ENCODE measurements at regions not wholly inside any gene's neighbourhood (a gene's known extent, or its start where the extent isn't known, plus 50 kb on each side); places are given as distances from the start of the nearest gene placed in this dataset.

- Histone ChIP-seq H3K4me1 (replicated peaks in 1 of 2; ENCODE audit: control insufficient read depth in 2 of 2, insufficient read depth in 2 of 2, low read length in 2 of 2) (peaks cover 2 to 4% of the 10 kb centered on the region in 2 experiments; a peak in 4 of 5 replicates), H3K4me3 (no peak overlapping the region), H3K27me3 (ENCODE audit: control insufficient read depth in 2 of 2, insufficient read depth in 2 of 2, low read length in 2 of 2) (no peaks in the 10 kb centered on the region), H3K9me1 (ENCODE audit: control insufficient read depth, insufficient read depth, low read length) (no peaks in the 10 kb centered on the region), H3K4me2 (ENCODE audit: insufficient read depth, low read length) (no peak overlapping the region), H2AFZ (ENCODE audit: low read depth, low read length) (no peak overlapping the region), H3K79me2 (ENCODE audit: control insufficient read depth, insufficient read depth, low read length) (no peaks in the 10 kb centered on the region), H3K36me3 (ENCODE audit: control insufficient read depth, insufficient read depth, low read length) (no peaks in the 10 kb centered on the region), H3K27ac (ENCODE audit: extremely low read depth, low read depth, low read length) (no peak overlapping the region), H4K20me1 (replicated peaks; ENCODE audit: control insufficient read depth, insufficient read depth, low read length) (no peaks in the 10 kb centered on the region), H3K9me3 (replicated peaks; ENCODE audit: control insufficient read depth, insufficient read depth, low read depth, low read length) (no peaks in the 10 kb centered on the region), H3K9ac (ENCODE audit: insufficient read depth in 1 of 2, low read depth in 2 of 2, low read length in 2 of 2) (no peak overlapping the region)
- FAIRE-seq (no peak), DNase-seq (ENCODE audit: extremely low read depth in 1 of 4, low spot score in 3 of 4) (no peak), ATAC-seq (no peak)
- intact Hi-C loops (cut with micrococcal nuclease) (no loop called here), in situ Hi-C loops (cut with MboI) (no loop called here)
- CTCF ChIA-PET (ENCODE audit: low intra/inter-chr PET ratio), result no interaction called here
- BruUV-seq (replicated peaks), result no TSS peak
- POLR2A ChIA-PET, result no interaction called here
- WGBS (ENCODE audit: insufficient coverage, low coverage, missing lambda C conversion rate), result 24% methylated on average over 4 of the region's 4 CpGs
- TF ChIP-seq NUFIP1 (IDR thresholded peaks at IDR 0.05; ENCODE audit: partially characterized antibody) (no peak), ZNF707 (CRISPR knock-in tag; conservative IDR thresholded peaks at IDR 0.05) (no peak), HNRNPL (IDR thresholded peaks at IDR 0.05; ENCODE audit: low read depth, low read length) (no peak), THAP12 (CRISPR knock-in tag; IDR thresholded peaks at IDR 0.05) (no peak), NFIC (IDR thresholded peaks at IDR 0.05) (no peak), ATF4 (CRISPR knock-in tag; IDR thresholded peaks at IDR 0.05) (no peak), SMAD3 (CRISPR knock-in tag; conservative IDR thresholded peaks at IDR 0.05) (no peak), NFE2L1 (tag; IDR thresholded peaks at IDR 0.05; ENCODE audit: borderline replicate concordance, low read depth) (no peak), KDM2B (CRISPR knock-in tag; IDR thresholded peaks at IDR 0.05) (no peak), RNF219 (CRISPR knock-in tag; IDR thresholded peaks at IDR 0.05) (no peak), ZNF408 (CRISPR knock-in tag; IDR thresholded peaks at IDR 0.05; ENCODE audit: low read depth) (no peak), MEIS2 (IDR thresholded peaks at IDR 0.05; ENCODE audit: partially characterized antibody) (no peak), AFF1 (IDR thresholded peaks at IDR 0.05; ENCODE audit: low read depth in 1 of 2, partially characterized antibody in 2 of 2) (no peak)
Observed at GRCh38 chrX:39725114-39725513, 372.6 kb downstream of the BCOR start.
